Endothelial cell of hepatic sinusoid (primary cell): ENCODE measurements at regions not wholly inside any gene's neighbourhood (a gene's known extent, or its start where the extent isn't known, plus 50 kb on each side); places are given as distances from the start of the nearest gene placed in this dataset.

Experiments used
- in situ Hi-C: cut with HindIII; loops from 2 replicates; pipeline ENCODE4 v1.10.0; 2017; ENCODE audit warnings: low sequenced_read_pairs

GRCh38 chr15:25985165-25985564, 122.0 kb upstream of the ATP10A start:
- in situ Hi-C loops = no loop called here

- in situ Hi-C loops = no loop called here
Measured at GRCh38 chr15:25982736-25983135, 119.6 kb upstream of the ATP10A start.

- in situ Hi-C loops = no loop called here
Measured at GRCh38 chr15:25981114-25981513, 118.0 kb upstream of the ATP10A start.

- in situ Hi-C loops = no loop called here
Measured at GRCh38 chr15:25972141-25972675, 109.1 kb upstream of the ATP10A start.

DNA sequence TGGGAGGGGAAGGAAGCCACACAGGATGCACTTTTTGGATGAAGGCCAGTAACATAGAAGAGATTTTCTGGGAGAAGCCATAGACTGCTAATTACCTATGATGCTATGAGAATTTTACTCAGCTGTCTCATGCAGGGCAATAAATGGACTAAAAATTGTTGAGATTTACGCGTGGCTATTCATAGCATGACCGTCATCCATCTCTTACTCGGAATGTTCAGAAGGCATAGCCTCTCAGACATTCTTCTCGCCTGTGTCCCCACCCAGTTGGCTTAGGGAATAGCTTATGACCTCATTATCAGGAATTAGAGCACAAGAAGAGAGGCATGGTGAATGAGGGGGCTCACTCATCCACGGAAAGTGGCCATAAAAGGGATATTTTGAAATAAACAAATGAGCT, 107.9 kb upstream of the ATP10A start:
- in situ Hi-C loops = no loop called here

- in situ Hi-C loops = no loop called here
Measured at GRCh38 chr15:25969886-25970285, 106.8 kb upstream of the ATP10A start.

- in situ Hi-C loops = no loop called here
Measured at GRCh38 chr15:25967116-25967515, 104.0 kb upstream of the ATP10A start.

GRCh38 chr15:25965326-25965725, 102.2 kb upstream of the ATP10A start:
- in situ Hi-C loops = no loop called here

GRCh38 chr15:25960273-25960672, 97.1 kb upstream of the ATP10A start:
- in situ Hi-C loops = no loop called here

GRCh38 chr15:25959100-25959499, 96.0 kb upstream of the ATP10A start:
- in situ Hi-C loops = no loop called here

DNA sequence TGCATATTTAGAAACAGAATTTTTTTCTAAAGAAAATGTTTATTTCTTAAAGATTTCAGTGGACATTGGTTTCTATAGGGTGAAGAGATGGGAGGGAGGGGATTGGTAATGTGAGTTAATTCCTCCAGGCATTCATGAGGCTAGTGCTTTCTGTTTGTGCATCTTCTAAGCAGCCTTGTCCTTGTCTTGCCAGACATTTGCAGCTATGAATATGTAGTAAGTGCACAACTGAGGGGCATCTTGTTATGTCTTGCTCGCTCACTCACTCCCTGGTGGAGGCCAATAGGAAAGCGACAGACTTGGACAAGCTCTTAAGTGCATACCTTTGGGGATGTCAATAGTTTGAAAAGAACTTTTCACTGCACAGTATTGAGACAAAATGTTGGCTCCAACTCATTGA, 92.5 kb upstream of the ATP10A start:
- in situ Hi-C loops = no loop called here

DNA sequence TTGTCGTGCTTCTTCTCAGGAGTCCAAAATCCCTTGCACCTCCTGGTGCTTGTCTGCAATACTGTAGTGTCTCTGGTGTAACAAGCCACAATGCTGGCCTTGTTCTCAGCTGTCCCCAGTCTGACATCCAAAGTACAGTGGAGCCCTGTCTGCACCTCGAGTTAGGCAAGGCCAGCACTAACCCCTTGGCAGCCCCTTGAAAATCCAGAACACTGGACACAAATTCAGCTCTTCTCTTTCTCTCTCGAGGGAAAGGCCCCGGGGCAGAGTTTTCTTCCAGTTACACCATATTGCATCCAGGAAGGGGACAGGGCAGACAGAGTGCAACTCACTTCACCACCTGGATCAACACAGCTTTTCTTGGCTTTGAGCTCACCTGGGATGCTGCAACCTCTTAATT, 91.3 kb upstream of the ATP10A start:
- in situ Hi-C loops = no loop called here

DNA sequence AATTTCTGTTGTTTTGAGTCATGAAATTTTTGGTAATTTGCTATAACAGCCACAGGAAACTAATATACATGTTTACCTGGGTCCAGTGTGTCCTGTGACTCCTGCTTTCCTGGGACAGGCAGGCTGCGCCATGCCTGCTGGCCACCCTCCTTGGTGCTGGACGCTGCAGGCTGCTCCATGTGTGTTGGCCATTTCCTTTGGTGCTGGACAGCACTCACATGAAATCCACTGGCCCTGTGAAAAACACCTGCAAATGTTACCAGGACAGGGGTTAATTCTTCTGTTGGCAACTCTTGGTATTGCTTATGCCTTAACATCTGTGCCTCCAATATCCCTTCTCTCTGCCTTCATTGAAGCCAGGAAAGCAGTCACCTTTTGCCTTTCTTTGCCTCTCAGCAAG, 86.9 kb upstream of the ATP10A start:
- in situ Hi-C loops = no loop called here

DNA sequence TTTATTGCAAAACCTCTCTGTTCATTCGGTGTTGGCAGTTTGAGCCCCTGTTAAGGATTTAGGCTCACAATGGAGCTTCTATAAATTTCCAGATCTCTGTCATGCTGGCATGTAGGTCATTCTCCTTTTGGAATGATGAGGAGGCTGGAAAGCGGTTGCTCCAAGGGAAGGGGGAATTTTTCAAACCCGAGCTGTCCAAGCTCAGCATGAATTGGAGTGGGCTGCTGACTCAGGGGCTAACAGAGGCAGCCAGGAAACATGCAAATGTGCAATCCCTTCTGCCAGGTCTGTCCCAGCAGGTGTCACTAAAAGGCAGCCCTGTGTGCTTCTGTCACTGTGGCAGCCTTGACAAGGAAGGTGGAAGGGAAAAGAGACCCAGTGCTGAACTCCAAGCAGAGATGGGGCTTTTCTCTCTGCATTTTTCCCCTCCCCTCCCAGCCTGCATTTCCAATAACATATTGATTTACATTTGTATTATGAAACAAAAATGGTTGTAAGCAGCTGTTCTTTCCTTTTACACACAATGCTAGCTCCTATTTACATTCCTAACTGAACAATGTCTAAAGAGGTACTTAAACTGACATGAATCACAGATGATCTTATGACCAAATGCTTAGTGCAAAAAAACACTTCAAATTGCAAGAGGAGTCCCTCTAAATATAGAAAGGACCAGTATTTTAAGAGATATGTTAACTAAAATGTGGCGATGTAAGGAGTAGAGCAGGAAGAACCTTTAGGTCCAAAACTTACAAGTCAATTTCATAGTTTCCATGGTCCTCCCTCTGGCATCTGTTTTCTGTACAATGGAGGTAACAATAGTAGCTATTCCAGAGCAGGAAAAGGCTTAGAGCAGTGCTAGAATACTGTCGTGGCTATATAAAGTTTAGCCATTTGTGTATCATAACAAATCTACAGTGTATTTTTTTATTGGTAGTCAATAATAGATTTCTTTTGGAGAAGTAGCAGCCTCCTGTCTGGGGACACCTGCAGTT, 84.5 kb upstream of the ATP10A start:
- in situ Hi-C loops = no loop called here

DNA sequence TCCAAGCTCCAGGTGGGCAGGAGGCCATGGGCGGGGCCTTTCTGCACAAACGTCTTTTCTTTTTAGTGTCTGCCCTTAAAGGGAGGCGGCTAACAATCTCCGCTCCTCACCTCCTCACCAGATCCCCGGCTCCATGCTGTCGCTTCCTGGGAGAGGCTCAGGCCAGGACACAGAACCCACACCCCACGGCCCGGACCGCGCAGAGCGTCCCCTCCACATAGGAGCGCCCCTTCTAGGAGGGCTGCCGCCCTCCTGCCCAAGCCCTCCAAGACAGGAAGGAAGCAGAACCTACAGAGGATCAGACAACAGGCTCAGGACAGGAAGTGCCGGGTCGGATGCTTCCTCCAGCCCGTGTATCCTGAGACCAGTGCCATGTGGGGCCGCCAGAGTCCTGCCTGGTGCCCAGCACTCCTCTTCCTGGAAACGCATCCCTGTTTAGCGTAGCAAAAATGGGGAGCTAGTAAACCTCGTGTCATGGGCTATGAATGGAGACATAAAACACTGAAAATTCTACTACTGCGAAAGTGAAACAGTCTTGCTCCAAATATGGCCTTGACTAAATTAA, 83.2 kb upstream of the ATP10A start:
- in situ Hi-C loops = no loop called here

DNA sequence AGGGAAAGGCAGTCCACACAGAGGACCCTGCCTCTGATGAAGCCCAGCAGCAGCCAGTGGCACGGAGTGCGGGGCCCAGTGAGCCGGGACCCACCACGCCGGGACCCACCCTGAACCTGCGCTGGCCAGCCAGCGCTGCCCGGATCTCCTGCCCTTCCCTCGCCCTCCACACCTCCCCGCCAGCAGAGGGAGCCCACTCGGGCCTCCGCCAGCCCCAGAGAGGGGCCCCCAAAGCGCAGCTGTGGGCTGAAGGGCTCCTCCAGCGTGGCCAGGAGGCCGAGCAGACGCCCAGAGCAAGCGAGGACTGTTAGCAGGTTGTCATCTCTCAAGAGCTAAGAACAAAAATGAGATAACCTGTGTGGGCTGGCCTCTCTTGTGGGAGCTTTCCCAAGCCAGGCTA, 81.3 kb upstream of the ATP10A start:
- in situ Hi-C loops = no loop called here

DNA sequence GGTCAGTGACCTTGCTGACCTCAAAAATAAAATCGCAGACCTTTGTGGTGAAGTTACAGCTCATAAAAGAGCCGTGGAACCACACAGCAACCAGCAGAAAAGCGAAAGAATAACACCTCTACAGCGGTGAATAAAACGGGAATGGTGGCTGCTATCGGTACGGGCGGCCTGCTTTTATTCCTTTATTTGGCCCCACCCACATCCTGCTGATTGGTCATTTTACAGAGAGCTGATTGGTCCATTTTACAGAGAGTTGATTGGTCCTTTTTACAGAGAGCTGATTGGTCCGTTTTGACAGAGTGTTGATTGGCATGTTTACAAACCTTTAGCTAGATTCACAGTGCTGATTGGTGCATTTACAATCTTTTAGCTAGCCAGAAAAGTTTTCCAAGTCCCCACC, 80.7 kb upstream of the ATP10A start:
- in situ Hi-C loops = no loop called here

GRCh38 chr15:25939122-25939521, 76.0 kb upstream of the ATP10A start:
- in situ Hi-C loops = no loop called here

DNA sequence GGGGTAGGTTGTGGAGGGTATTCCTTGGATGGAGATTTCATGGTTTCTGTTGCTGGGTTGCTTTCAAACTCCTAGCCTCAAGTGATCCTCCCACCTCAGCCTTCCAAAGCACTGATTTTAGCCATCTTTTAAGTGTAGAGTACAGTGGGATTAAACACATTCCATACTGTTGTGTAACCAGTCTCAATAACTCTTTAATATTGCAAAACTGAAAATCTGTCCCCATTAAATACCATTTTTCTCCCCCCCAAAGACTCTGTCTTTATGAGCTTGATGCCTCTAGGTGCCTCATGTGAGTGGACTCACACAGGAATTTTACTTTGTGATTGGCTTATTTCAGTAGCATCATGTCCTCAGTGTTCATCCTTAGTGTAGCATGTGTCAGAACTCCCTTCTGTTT, 74.7 kb upstream of the ATP10A start:
- in situ Hi-C loops = no loop called here

DNA sequence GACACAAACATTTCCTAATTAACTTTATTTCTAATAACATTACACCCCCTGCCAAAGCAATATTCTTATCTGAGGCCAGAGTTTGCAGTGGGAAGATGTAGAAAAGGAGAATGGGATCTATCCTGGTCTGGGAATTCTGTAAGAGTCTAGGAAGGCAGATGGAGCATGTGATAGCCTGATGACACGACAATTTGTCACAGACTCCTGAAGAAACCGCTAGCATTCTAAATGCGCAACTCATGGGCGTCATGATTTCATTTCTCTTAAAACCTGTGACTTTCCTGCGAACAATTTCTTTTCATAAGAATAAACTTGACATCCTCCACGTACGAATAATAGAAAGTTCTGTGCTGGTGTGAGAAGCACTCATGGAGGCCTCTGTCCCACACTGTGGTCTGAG, 72.9 kb upstream of the ATP10A start:
- in situ Hi-C loops = no loop called here

- in situ Hi-C loops = no loop called here
Measured at GRCh38 chr15:25933456-25934158, 70.5 kb upstream of the ATP10A start.

DNA sequence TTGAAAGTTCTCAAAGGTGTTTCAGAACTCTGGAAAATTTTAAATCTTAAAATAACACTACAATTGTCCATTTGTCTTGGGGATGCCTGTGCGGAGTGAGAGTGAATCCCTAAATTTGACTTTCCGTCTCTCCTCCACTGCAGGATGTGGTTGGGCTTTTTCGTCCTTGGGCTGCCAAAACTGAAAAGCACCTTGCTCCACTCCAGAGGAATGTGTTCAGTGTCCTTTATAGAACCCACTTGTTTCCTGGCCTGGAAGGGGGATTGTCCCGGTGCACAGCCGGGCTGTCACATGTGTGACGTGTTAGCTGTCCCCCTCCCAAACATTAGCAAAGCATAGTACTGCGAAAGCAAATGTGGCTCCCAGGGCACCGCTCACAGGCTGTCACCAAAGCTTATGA, 69.6 kb upstream of the ATP10A start:
- in situ Hi-C loops = no loop called here
